ENCODE measurements at regions not wholly inside any gene's neighbourhood (a gene's known extent, or its start where the extent isn't known, plus 50 kb on each side); places are given as distances from the start of the nearest gene placed in this dataset.

DNA sequence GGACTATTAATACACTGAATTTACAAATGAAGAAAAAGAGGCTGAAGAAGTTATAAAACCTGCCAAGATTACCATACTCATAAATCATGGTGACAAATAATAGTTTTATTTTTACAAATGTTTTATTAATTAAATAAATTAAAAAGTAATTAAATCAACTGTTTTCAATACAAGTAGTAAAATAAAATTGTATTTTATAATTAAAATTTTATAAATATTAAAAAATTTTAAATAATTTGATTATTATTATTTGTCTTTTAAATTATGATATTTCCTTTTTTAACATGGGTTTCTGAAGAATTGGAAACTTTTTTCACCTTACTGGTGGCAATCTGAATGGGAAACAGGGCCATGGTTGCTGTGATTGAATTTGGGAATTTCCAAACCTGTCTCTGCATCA lies 177.3 kb upstream of the TSHZ2 start:
- DNase-seq, result no peak
- no peaks in the 10 kb centered on the region for H3K36me3 ChIP-seq
- intact Hi-C loops (cut with DNase I; ENCODE audit: low total_unique reads), result no loop called here

GRCh38 chr20:52793339-52793963 lies 178.7 kb upstream of the TSHZ2 start:
- no peak overlapping the region for H3K27ac ChIP-seq
- DNase-seq, result no peak
- no peaks in the 10 kb centered on the region for H3K27me3 ChIP-seq (replicated peaks in 1 of 7)
- H3K4me3 ChIP-seq, result no peak overlapping the region
- 88 to 92% (median 89%) methylated on average over 7 of the region's 7 CpGs for WGBS, 5 donors
- TF ChIP-seq POLR2AphosphoS5 (IDR thresholded peaks at IDR 0.05) (no peak), CTCF (IDR thresholded peaks at IDR 0.05 in 8 of 11, conservative IDR thresholded peaks at IDR 0.05 in 3 of 11) (no peak), POLR2A (IDR thresholded peaks at IDR 0.05) (no peak)
- H3K36me3 ChIP-seq, result no peaks in the 10 kb centered on the region
- intact Hi-C loops (cut with DNase I; ENCODE audit: low total_unique reads), result no loop called here
- H3K4me1 ChIP-seq, result no peaks in the 10 kb centered on the region
- H3K9me3 ChIP-seq, result no peaks in the 10 kb centered on the region

More for the DNA sequence above, 177.3 kb upstream of the TSHZ2 start:
- Histone ChIP-seq H3K9me3 (no peaks in the 10 kb centered on the region), H3K4me1 (no peaks in the 10 kb centered on the region), H3K27ac (no peak overlapping the region), H3K27me3 (replicated peaks in 1 of 7) (no peaks in the 10 kb centered on the region), H3K4me3 (no peak overlapping the region)
- TF ChIP-seq POLR2AphosphoS5 (IDR thresholded peaks at IDR 0.05), result no peak
- no peak for TF ChIP-seq POLR2A (IDR thresholded peaks at IDR 0.05)
- no peak for TF ChIP-seq CTCF (IDR thresholded peaks at IDR 0.05 in 8 of 11, conservative IDR thresholded peaks at IDR 0.05 in 3 of 11)

- no peaks in the 10 kb centered on the region for H3K27me3 ChIP-seq (replicated peaks in 1 of 7)
- TF ChIP-seq POLR2A (IDR thresholded peaks at IDR 0.05) (no peak), CTCF (IDR thresholded peaks at IDR 0.05 in 8 of 11, conservative IDR thresholded peaks at IDR 0.05 in 3 of 11) (no peak), POLR2AphosphoS5 (IDR thresholded peaks at IDR 0.05) (no peak)
- WGBS, 5 donors, result 21 to 47% (median 34%) methylated on average over 1 of the region's 1 CpG
- no peaks in the 10 kb centered on the region for H3K4me1 ChIP-seq
- intact Hi-C loops (cut with DNase I; ENCODE audit: low total_unique reads), result no loop called here
- H3K4me3 ChIP-seq, result no peak overlapping the region
- DNase-seq, result no peak
- no peaks in the 10 kb centered on the region for H3K36me3 ChIP-seq
- H3K27ac ChIP-seq, result no peak overlapping the region
- no peaks in the 10 kb centered on the region for H3K9me3 ChIP-seq
These were observed 181.1 kb upstream of the TSHZ2 start for GRCh38 chr20:52791091-52791490.

GRCh38 chr20:52789716-52790115 lies 182.4 kb upstream of the TSHZ2 start:
- no peak for TF ChIP-seq POLR2A (IDR thresholded peaks at IDR 0.05)
- TF ChIP-seq POLR2AphosphoS5 (IDR thresholded peaks at IDR 0.05), result no peak
- TF ChIP-seq CTCF (IDR thresholded peaks at IDR 0.05 in 8 of 11, conservative IDR thresholded peaks at IDR 0.05 in 3 of 11), result no peak
- Histone ChIP-seq H3K27ac (no peak overlapping the region), H3K27me3 (replicated peaks in 1 of 7) (no peaks in the 10 kb centered on the region), H3K4me3 (no peak overlapping the region), H3K4me1 (no peaks in the 10 kb centered on the region), H3K36me3 (no peaks in the 10 kb centered on the region), H3K9me3 (no peaks in the 10 kb centered on the region)
- 79 to 92% (median 87%) methylated on average over 2 of the region's 2 CpGs for WGBS, 5 donors
- intact Hi-C loops (cut with DNase I; ENCODE audit: low total_unique reads), result no loop called here
- no peak for DNase-seq

Data from spleen (tissue), 11 donors.